ENCODE measurements at regions not wholly inside any gene's neighbourhood (a gene's known extent, or its start where the extent isn't known, plus 50 kb on each side); places are given as distances from the start of the nearest gene placed in this dataset.

DNA sequence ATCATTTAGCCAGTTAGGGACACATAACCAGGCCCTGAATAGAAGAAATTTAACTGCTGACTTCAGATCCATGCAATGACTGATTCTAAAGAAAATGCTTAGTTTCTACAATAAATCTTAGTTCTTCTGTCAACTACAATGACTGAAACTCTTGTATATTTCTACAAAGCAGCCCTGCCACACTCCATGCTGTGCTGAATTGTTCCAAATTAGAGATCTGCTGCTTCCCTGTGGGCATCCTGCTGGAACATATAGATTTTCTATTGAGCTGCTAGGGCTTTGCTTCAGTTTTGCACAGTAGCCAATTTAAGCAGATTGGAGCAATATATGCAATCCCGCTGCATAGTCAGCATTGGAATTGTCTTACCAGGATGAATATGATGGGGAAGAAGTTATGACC, 312.8 kb upstream of the SMIM31 start:
- DNase-seq, result no peak

DNA sequence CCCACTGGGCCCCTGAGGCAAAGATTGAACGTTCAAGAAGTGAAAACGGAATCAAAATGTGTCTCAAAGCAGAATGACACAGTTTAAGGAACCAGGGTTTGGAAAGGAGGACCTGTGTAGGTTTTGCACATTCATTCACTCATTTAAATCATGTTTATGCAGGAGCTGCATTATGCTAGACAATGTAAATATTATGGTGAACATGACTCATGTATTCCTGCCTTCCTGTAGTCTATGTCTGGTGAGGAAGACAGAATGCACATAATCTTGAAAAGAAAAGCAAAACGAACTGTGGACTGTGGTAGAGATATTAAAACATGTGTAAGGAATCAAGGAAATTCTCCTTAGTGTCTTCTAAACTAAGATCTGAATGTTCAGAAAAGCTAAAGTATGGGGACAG, 311.8 kb upstream of the SMIM31 start:
- no peak for DNase-seq

DNA sequence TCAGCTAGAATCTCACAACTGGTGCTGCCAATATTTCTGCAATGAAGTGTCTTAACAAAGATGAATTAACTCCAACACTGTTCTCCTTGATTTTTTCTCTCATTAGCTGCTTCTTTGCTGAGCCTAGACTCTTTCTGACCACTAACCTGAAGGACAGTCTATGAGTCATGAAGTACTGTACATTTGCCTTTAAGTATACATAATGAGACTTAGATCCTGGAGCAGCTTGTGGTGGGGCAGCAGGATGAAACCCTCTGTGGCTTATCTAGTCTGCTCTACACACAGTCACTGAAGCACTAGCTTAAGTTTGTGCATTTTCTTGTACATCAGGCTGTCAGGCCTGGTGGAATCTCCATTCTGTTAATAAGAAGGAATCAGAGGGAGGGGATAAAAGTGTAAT, 307.4 kb upstream of the SMIM31 start:
- DNase-seq, result no peak

DNA sequence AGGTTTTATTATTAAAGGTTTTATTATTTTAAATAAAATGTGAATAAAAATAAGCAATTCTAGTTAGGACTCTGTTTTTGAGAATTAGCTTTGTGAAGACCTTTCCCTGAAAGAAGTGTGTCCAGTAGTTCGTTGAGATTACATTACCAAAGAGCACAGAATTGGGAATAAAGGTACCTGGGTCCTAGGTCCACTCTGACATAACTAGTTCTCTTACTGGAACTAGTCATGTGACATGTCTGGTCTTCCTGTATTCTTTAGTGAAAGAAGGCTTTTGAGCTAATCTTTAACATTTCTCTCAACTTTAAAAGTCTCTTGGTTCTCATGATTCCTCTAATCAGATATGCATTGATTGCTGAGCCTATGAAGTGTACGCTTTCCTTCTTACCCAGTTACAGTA, 292.0 kb upstream of the SMIM31 start:
- no peak for DNase-seq

DNA sequence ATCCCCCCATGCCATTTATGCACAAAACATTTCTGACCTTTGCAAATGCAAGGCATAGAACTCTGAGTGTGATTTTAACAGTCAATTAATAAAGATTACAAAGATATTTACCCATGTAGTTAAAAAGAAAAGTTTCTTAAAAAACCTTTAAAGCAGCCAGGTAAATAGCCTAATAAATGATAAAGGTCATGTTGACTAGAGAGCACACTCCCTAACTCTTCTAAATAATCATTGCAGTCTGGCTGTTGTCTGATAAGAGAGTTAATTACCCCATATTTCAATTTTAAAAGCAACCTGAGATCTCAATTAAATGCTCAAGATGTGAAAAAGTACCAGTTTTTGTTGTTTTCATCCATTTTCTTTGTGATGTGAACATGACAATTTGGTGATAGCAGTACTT, 291.5 kb upstream of the SMIM31 start:
- DNase-seq, result no peak

DNA sequence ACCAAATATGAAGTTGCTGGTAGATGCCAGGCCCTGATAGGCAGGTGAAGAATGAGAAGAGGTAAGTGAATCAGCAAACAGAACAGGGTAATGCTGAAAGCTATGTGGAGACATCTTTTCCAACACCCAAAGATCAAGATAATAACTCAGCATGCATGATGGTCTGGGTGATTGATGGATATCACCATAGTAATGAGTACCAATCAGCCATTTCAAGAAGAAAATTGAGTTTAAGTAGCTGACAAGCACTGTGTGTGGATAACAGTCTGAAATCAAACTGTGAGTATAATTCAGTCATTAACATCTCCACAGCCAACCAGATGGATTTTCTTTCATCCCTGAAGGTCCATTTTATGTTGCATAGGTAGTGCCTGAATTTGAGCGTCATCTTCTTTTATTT, 289.6 kb upstream of the SMIM31 start:
- DNase-seq, result no peak

DNA sequence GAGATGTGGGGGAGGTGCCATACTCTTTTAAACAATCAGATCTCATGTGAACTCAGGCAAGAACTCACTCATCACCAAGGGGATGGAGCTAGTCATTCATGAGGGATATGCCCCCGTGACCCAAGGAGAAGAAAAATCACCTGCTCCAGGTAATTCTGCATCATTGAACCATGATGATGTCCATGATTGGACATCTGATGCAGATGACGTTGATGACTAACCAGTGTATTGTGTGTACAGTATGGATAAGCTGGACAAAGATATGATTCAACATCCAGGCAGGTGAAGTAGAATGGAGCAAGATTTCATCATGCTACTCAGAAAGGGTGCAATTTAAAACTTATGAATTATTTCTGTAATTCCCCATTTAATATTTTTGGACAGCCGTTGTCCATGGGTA, 286.4 kb upstream of the SMIM31 start:
- no peak for DNase-seq

DNA sequence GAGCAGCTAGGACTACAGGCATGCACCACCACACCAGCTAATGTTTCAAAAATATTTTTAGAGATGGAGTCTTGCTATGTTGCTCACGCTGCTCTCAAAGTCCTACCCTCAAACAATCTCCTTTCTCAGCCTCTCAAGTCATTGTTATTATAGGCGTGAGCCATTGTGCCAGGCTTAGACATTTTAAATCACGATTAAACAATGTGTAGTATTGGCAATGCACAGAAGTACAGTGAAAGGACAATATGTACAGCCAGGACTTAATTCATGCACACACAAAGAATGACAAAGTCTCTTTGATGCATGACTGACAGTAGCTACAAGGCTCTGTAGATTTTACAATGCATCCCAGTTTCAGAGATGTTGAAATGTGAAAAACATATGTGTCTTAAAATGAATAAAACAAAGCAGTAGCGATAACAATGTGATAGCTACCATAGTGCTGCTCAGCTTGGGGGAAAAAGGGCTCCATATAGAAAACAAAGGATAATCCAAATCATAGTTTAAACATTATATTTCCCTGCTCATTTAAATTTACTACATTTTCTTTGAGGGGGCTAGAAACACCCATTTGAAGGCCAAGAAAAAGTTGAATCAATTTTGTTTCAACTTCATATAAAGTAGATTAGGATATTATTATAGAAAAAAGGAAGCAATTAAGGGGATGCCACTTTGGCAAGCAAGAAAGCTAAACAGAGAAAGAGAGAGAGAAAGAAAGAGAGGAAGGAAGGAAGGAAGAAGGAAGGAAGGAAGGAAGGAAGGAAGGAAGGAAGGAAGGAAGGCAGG, 272.4 kb upstream of the SMIM31 start:
- no peak for DNase-seq

DNA sequence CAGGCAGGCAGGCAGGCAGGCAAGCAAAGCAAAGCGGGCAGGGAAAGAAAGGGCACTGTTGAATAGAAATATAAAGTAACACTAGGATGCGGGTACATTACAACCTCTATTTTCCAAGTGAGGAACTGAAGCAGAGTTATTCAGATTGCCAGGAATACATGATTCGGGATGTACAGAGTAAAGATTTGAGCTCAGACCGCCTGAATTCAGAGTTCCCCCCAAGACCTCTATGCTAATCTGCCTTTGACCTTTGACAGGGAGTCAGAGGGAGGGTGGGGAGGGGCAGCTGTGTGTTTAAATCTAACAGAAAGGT, 271.9 kb upstream of the SMIM31 start:
- DNase-seq, result no peak

DNA sequence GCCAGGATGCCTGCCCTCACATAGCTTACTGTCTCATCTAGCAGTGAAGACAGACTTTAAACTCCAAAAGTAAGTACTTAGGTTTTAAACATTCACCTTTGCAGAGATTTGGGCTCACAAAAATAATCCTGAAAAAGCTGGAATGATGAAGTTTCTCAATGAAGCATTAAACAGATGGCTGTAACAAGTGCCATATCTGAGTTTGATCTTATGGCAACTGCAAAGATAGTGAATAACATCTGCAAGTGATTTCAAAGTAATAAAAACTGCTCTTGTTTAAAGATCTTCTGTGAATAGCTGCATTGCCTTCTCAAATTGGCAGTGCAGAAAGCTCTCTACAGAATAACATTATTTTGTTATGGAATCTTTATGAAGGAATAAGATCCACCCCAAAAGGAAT, 271.2 kb upstream of the SMIM31 start:
- no peak for DNase-seq

DNA sequence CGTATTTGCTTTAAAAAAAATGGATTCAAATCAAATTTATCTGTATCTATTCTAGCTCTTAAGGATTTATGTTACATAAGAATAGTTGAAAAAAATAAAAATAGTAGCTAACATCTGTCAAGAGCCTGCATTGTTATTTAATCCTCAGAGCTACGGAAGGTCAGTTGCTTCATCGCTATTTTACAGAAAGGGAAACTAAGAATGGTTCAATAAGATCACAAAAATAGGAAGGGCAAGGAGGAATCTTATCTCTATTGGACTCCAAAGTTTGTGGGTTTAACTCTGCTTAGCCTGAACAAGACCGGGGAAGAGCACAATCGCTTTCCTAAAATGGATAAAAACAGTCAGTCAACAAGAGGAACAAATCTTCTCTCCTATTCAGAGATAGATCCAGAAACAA, 270.2 kb upstream of the SMIM31 start:
- DNase-seq, result no peak

DNA sequence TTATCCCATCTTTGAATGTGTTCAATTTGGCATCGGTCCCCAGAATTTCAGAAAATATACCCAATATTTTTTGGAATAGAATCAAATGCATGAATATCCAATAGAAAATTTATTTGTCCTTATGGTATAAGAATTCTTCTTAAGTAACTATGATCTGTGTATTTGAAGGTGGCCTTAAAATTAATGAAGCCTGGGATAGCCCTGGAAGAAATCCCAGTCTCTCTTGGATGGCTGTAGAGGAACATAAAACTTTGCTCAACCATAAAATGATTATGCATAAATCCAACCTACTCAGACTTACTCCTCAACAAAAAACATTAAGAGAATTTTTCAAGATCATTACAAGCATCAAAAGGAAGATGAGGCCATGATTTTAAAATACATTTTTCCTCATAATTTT, 269.4 kb upstream of the SMIM31 start:
- no peak for DNase-seq

DNA sequence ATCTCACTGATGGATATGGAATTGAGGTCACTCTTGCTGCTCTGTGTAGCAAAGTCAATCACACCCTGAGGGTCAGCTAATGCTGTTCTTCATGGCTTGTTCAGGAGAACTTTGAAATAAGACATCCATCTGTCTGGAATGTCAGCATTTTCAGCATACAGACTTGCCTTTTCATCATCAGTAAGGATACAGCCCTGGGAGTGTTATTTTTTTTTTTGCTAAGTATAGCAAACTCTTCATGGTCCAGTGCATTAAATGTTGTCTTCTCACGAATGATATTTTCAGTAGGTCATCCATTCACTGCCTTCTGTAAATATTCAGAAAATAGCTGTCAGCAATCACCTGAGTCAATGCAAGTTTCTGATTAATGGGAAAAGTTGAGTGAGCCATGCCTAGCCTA, 268.8 kb upstream of the SMIM31 start:
- DNase-seq, result no peak

DNA sequence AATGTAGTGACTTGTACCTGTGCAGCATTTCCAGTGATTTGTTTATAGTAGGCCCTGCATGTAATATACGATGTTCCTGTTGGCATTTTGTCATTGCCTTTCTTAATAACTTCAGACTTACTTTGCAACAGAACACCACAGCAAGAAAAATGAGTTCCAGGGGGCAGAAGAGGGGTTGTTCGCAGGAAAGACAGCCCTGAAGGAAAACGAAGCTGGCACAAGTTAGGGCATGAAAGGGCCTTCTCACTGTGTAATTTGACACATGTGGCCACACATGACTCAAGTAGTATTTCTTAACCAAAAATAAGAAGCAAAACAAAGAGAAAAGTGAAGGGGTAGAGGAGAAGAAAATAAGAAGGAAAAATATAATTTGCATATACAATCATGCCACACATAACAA, 265.8 kb upstream of the SMIM31 start:
- no peak for DNase-seq

DNA sequence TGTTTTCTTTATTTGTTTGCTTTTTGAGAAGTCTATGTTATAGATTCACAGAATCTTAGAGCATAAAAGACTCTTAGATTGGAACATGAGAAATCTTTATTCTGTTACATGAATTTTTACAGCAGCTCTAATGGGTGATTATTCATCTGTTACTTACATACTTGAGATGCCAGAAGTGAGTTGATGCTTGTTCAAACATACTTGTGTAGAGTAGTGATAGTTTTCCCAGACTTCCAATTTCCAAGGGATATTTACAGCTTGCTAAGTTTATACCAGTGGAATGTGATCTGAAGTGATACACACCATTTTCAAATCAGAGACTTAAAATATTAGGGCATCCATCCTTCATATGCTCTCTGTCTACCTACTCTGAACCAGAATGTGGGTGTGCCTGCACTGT, 252.9 kb upstream of the SMIM31 start:
- no peak for DNase-seq

DNA sequence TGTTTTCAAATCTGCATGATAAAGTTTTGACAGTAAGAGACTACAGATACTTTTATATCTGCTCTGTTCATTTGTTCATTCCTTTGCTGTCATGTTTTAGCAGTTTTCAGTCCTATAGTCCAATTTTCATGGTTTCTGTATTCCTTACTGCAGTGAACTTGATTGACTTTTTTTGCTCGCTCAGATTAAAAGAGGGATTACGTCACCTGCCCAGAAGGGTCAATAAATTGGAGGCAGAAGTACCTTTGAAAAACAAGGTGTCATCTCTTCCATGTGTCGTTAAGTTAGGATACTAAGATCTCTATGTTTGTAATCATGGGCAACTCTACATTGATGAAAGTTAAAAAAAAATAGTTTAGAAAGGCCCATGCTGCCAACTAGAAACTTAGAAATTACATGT, 250.1 kb upstream of the SMIM31 start:
- DNase-seq, result no peak

DNA sequence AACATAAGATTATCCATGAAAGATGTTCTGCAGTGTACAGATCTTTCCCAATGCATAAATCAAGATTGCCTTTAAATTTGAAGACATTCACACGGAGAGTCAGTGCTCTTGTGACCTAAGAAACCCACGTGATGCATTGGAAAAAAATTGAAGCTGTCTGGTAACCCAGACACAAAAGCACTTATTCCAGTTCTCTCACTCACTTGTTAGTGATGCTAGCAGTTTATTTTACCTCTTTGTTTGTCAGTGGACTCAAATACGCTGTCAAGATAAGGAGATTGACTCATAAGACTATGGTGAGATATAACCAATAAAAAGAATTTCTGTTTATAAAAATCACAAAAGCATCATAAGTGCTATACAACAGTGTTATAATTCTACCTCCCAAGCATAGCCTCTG, 245.8 kb upstream of the SMIM31 start:
- no peak for DNase-seq

DNA sequence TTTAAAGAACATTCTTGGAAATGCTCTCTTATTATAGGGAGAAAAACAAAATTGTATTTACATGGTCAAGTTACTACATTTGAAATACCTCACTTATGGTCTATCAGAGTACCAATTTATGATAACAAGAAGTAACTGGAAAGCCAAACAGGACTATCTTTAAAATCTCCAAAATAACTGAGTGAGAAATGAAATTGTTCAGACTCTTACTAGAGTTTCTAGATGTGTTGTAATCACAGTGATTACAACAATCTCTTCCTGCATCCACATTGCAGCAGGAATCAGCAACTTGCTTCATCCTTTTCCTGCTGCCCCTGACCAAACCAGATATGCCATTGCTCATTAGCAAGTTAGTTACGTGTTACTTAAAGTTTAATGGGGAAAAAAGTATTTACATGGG, 245.2 kb upstream of the SMIM31 start:
- DNase-seq, result no peak

DNA sequence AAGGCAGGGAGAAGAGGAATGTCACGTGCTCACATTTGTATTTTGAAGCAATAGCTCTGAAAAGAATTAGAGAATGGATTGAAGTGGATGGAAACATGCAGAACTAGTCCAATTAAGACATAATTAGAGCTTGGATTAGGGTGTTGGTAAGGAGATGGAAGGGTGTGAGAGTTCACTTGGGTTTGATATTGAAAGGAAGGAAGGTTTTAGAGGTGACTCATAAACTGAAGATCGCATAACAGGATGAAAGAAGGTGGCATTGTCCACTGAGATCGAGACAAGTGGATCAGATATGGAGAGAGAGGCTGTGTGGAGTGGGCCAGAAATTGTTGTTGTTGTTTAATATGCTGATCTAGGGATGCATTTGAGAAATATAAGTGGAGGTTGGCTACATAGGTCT, 244.0 kb upstream of the SMIM31 start:
- no peak for DNase-seq

DNA sequence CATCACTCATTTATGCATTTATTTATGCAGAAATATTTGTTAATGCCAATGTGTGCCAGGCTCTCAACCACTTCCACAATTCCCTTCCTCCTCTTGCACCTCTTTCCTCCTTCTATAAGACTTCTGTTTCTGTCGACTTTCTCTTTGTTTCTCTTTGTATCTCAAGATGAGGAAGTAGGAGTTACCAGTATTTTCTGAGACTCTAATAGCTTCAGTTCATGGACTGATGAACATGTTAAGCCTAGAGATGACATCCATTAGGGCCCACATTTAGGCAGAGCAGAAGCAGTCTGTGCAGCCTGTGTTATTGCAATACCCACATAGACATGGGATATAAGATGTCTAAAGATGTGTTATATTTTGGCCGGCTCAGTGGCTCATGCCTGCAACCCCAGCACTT, 241.8 kb upstream of the SMIM31 start:
- DNase-seq, result no peak

DNA sequence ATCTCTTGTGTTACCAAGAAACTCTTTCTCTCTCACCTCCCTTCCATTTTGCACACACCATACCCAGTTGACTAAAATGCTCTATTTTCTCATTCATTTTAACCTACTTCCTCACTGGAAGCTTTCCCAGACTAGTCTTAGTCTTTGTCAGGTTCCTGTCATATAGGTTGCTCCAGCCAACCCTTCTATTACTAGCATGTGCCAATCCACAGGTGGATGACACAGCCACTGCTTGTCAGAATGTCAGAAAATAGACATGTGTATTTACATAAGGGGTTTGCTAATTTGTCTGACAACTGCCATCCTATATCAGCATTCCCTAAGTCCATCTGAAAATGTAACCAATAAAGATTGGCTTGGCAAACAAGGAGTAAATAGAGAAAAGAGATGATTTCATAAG, 239.2 kb upstream of the SMIM31 start:
- no peak for DNase-seq

DNA sequence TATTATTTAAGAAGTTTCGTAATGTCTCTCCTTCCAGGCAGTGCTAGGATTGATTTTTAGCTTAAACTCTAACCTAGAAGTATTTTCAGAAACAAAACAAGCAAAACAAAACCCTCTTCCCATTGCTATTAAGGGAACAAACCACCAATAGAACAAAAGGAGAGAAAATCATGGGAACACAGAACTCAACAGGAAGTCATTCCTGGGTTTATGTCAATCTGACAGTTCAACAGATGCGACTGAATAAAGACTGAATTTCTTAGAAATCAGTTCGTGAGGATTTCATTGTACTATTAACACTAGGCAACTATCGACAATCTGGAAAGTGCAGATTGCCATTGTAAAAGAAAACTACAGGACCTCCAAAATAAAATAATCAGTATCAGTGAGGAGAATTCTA, 229.1 kb upstream of the SMIM31 start:
- DNase-seq, result no peak

DNA sequence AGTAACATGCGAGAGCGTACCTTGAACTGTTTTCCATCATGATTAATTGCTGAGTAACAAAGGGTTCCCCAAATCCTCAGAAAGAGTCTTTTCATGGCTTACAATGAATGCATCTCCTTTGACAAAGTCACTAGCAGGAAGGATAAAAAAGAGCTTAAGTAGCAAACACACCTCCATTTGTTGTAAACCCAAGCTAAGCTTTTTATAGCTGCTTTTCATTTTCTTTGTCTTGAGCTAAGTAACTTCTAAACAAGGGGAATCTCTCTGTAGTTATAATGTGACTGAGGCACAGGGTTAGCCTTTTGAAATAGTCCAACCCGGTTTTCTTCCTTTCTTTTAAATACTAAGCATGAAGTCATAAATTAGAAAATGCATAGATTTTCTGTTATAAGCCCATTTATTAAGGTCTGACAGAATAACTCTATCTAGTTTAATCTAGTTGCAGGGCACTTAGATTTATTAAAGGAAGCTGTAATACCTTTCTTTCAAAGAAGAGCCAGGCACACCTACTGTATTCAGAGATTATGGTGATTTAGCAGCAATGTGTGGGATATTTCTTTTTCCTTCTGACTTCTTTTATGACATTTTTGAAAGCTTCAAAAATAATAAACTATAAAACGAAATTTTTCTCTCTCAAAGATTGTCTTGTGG, 226.9 kb upstream of the SMIM31 start:
- DNase-seq, result no peak

DNA sequence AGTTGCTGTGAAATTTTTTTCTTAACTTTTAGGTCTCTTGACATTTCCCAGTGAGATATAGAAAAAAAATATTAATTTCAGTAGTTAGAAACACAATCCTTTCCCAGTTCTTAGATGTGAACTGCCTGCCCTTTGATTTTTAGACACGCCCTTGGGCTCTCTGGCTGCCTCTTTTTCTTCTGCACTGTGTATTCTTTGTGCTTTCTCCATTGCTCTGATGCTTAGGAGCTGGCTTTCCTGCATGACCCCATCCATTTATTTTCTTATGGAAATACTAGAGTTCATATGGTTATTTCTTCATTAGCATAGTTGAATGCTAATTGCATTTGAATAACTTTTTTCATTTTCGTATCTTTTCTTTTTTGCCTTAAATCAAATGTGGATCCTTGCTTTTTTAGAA, 224.9 kb upstream of the SMIM31 start:
- DNase-seq, result no peak

DNA sequence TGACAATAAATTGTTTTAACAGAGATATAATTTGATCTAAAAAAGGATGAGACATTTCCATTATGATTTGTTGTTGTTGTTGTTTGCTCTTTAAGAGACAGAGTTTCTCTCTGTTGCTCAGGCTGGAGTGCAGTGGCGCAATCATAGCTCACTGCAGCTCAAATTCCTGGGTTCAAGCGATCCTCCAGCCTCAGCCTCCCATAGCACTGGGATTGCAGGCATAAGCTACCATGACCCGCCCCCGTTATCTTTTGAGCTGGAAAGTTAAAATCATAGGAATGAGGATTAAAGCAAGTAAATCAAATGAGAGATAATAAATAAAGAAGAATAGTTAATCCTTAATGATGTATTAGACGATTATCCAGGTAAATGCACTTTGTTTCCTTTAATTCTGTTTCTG, 224.4 kb upstream of the SMIM31 start:
- no peak for DNase-seq

All from NCI-H2081 treated with DMSO at 0.1 percent for 48 hours (cell line).